ENCODE measurements at regions not wholly inside any gene's neighbourhood (a gene's known extent, or its start where the extent isn't known, plus 50 kb on each side); places are given as distances from the start of the nearest gene placed in this dataset.

DNA sequence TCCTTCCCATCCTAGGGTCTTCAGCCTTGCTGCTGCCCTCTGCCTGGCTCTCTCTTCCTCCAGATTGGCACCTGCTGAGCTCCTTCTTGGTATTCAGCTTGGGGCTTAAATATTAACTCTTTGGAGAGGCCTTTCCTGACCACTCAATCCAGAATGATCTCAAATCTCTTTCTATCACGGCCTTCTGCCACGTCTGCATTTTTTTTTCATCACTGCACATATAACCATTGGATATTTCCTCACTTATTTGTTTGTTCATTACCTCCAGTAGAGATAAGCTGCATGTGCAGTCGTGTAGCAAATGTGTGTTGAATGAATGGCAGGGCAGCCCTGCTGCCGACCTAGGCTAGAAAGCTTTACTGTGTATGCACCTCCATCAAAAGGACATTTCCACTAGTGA, 51.6 kb upstream of the MPP7 start:
- CTCF ChIA-PET, result no interaction called here

GRCh38 chr10:28355376-28355775, 52.5 kb upstream of the MPP7 start:
- Histone ChIP-seq H3K9me3 (ENCODE audit: control insufficient read depth, insufficient read depth, low read depth, low read length) (no peaks in the 10 kb centered on the region), H3K4me1 (ENCODE audit: control insufficient read depth, insufficient read depth, low read length) (no peaks in the 10 kb centered on the region), H3K36me3 (ENCODE audit: control insufficient read depth, insufficient read depth, low read length) (no peaks in the 10 kb centered on the region), H3K27me3 (ENCODE audit: control insufficient read depth, insufficient read depth, low read length) (no peaks in the 10 kb centered on the region), H3K4me3 (ENCODE audit: low read depth in 2 of 2, low read length in 2 of 2) (no peak overlapping the region), H3K27ac (ENCODE audit: low read length) (no peak overlapping the region)
- no peak for DNase-seq (ENCODE audit: low read depth, low spot score)
- ChIA-PET CTCF (no interaction called here), POLR2A (no interaction called here)
- intact Hi-C loops (cut with micrococcal nuclease; ENCODE audit: unreplicated experiment) (no loop called here), in situ Hi-C loops (cut with HindIII; ENCODE audit: low pct_unique_long_range_greater_than_20kb, low sequenced_read_pairs) (no loop called here)
- TF ChIP-seq REST (IDR thresholded peaks at IDR 0.05; ENCODE audit: insufficient read depth in 1 of 2, low read depth in 2 of 2, low read length in 1 of 2) (no peak), SIN3A (IDR thresholded peaks at IDR 0.05; ENCODE audit: borderline replicate concordance, insufficient read depth, low read depth, low read length) (no peak), POLR2AphosphoS5 (IDR thresholded peaks at IDR 0.05; ENCODE audit: low read depth, low read length) (no peak), TCF7L2 (IDR thresholded peaks at IDR 0.05; ENCODE audit: low read depth, low read length) (no peak)
- TF ChIP-seq, protein P1, sequence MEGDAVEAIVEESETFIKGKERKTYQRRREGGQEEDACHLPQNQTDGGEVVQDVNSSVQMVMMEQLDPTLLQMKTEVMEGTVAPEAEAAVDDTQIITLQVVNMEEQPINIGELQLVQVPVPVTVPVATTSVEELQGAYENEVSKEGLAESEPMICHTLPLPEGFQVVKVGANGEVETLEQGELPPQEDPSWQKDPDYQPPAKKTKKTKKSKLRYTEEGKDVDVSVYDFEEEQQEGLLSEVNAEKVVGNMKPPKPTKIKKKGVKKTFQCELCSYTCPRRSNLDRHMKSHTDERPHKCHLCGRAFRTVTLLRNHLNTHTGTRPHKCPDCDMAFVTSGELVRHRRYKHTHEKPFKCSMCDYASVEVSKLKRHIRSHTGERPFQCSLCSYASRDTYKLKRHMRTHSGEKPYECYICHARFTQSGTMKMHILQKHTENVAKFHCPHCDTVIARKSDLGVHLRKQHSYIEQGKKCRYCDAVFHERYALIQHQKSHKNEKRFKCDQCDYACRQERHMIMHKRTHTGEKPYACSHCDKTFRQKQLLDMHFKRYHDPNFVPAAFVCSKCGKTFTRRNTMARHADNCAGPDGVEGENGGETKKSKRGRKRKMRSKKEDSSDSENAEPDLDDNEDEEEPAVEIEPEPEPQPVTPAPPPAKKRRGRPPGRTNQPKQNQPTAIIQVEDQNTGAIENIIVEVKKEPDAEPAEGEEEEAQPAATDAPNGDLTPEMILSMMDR (IDR thresholded peaks at IDR 0.05), result no peak
- no TSS peak for BruUV-seq (replicated peaks)
- no peak for ATAC-seq

More for the DNA sequence above, 51.6 kb upstream of the MPP7 start:
- Histone ChIP-seq H3K4me1 (ENCODE audit: control insufficient read depth, insufficient read depth, low read length) (no peaks in the 10 kb centered on the region), H3K36me3 (ENCODE audit: control insufficient read depth, insufficient read depth, low read length) (no peaks in the 10 kb centered on the region), H3K27me3 (ENCODE audit: control insufficient read depth, insufficient read depth, low read length) (no peaks in the 10 kb centered on the region), H3K9me3 (ENCODE audit: control insufficient read depth, insufficient read depth, low read depth, low read length) (no peaks in the 10 kb centered on the region), H3K27ac (ENCODE audit: low read length) (no peak overlapping the region), H3K4me3 (ENCODE audit: low read depth in 2 of 2, low read length in 2 of 2) (no peak overlapping the region)
- intact Hi-C loops (cut with micrococcal nuclease; ENCODE audit: unreplicated experiment), result no loop called here
- no TSS peak for BruUV-seq (replicated peaks)
- in situ Hi-C loops (cut with HindIII; ENCODE audit: low pct_unique_long_range_greater_than_20kb, low sequenced_read_pairs), result no loop called here
- TF ChIP-seq POLR2AphosphoS5 (IDR thresholded peaks at IDR 0.05; ENCODE audit: low read depth, low read length), result no peak
- no peak for TF ChIP-seq SIN3A (IDR thresholded peaks at IDR 0.05; ENCODE audit: borderline replicate concordance, insufficient read depth, low read depth, low read length)
- TF ChIP-seq, protein P1 (IDR thresholded peaks at IDR 0.05), result no peak
- TF ChIP-seq TCF7L2 (IDR thresholded peaks at IDR 0.05; ENCODE audit: low read depth, low read length), result no peak
- TF ChIP-seq REST (IDR thresholded peaks at IDR 0.05; ENCODE audit: insufficient read depth in 1 of 2, low read depth in 2 of 2, low read length in 1 of 2), result no peak
- DNase-seq (ENCODE audit: low read depth, low spot score), result no peak
- no peak for ATAC-seq
- POLR2A ChIA-PET, result no interaction called here

Data from Panc1 (cell line).